Neural progenitor cell (in vitro differentiated cells): ENCODE measurements at regions not wholly inside any gene's neighbourhood (a gene's known extent, or its start where the extent isn't known, plus 50 kb on each side); places are given as distances from the start of the nearest gene placed in this dataset.

Source experiments
- CTCF ChIP-seq: fragments of 200-600 bp; sonication (generic); IDR thresholded peaks from 2 replicates; pipeline ENCODE4 v1.5.1; 2017; ENCODE audit warnings: antibody characterized with exemption, mild to moderate bottlenecking
- EZH2 ChIP-seq: fragments of 200-600 bp; sonication (generic); IDR thresholded peaks from 2 replicates; pipeline ENCODE4 v1.6.1; 2017; ENCODE audit warnings: antibody characterized with exemption, mild to moderate bottlenecking, moderate library complexity

- no peak for TF ChIP-seq CTCF
- no peak for TF ChIP-seq EZH2
Measured at GRCh38 chr16:17780181-17780580, 309.4 kb upstream of the XYLT1 start.
